Astrocyte (in vitro differentiated cells and primary cell): ENCODE measurements at regions not wholly inside any gene's neighbourhood (a gene's known extent, or its start where the extent isn't known, plus 50 kb on each side); places are given as distances from the start of the nearest gene placed in this dataset.

Source experiments
- DNase-seq: peaks from one replicate; pipeline ENCODE4 v3.0.0-alpha.2; 2010; ENCODE audit warnings: low read depth
- FAIRE-seq: peaks from 2 replicates; lab custom pipeline; 2011; peaks lifted over from hg19 to GRCh38; lab: Jason Lieb, UNC
- H2AFZ ChIP-seq: 2 replicates; pipeline ENCODE4 v1.6.0; 2012; ENCODE audit warnings: low read depth, low read length, inconsistent platforms
- H3K27ac ChIP-seq: 2 replicates; pipeline ENCODE4 v1.5.1; 2011; ENCODE audit warnings: low read depth, low read length, inconsistent platforms
- H3K27me3 ChIP-seq: 2 replicates; pipeline ENCODE4 v1.6.0; 2011; ENCODE audit warnings: low read length, inconsistent platforms; ENCODE audit not compliant: insufficient read depth
- H3K36me3 ChIP-seq: 2 replicates; pipeline ENCODE4 v1.5.1; 2011; ENCODE audit warnings: low read length, inconsistent platforms; ENCODE audit not compliant: insufficient read depth
- H3K4me1 ChIP-seq: 2 replicates; pipeline ENCODE4 v1.5.1; 2011; ENCODE audit warnings: low read length, inconsistent platforms; ENCODE audit not compliant: insufficient read depth
- H3K4me2 ChIP-seq: 2 replicates; pipeline ENCODE4 v1.6.0; 2012; ENCODE audit warnings: low read length, inconsistent platforms
- H3K4me3 ChIP-seq: 2 replicates; pipeline ENCODE4 v1.5.1; 2011; ENCODE audit warnings: low read depth, mild to moderate bottlenecking, low read length, inconsistent platforms; ENCODE audit not compliant: insufficient read depth
- H3K79me2 ChIP-seq: 2 replicates; pipeline ENCODE4 v1.6.0; 2012; ENCODE audit warnings: mild to moderate bottlenecking, low read length, inconsistent platforms; ENCODE audit not compliant: insufficient read depth
- H3K9ac ChIP-seq: 2 replicates; pipeline ENCODE4 v1.6.0; 2012; ENCODE audit warnings: mild to moderate bottlenecking, low read length, inconsistent platforms
- H3K9me3 ChIP-seq: 2 replicates; pipeline ENCODE4 v1.5.1; 2012; ENCODE audit warnings: low read depth, mild to moderate bottlenecking, low read length, inconsistent platforms; ENCODE audit not compliant: insufficient read depth
- H4K20me1 ChIP-seq: 2 replicates; pipeline ENCODE4 v1.6.0; 2012; ENCODE audit warnings: low read length, inconsistent platforms; ENCODE audit not compliant: insufficient read depth
- H3K27ac Mint-ChIP-seq: one replicate; pipeline ENCODE4 v1.8.0; 2021; ENCODE audit warnings: mild to moderate bottlenecking, mixed read lengths; ENCODE audit not compliant: unreplicated experiment
- H3K27me3 Mint-ChIP-seq: one replicate; pipeline ENCODE4 v1.8.0; 2021; ENCODE audit warnings: low read depth, mixed read lengths; ENCODE audit not compliant: unreplicated experiment
- H3K36me3 Mint-ChIP-seq: one replicate; pipeline ENCODE4 v1.8.0; 2021; ENCODE audit warnings: low read depth, mixed read lengths; ENCODE audit not compliant: unreplicated experiment
- H3K4me1 Mint-ChIP-seq: one replicate; pipeline ENCODE4 v1.8.0; 2021; ENCODE audit warnings: low read depth, mixed read lengths; ENCODE audit not compliant: unreplicated experiment
- H3K4me3 Mint-ChIP-seq: one replicate; pipeline ENCODE4 v1.8.0; 2021; ENCODE audit warnings: mild to moderate bottlenecking, moderate library complexity, mixed read lengths; ENCODE audit not compliant: unreplicated experiment
- H3K9me3 Mint-ChIP-seq: one replicate; pipeline ENCODE4 v1.8.0; 2021; ENCODE audit warnings: mild to moderate bottlenecking, mixed read lengths; ENCODE audit not compliant: unreplicated experiment
- EZH2 ChIP-seq: IDR thresholded peaks from 2 replicates; pipeline ENCODE4 v1.6.1; 2012; ENCODE audit warnings: mild to moderate bottlenecking, low read length, inconsistent platforms; ENCODE audit not compliant: insufficient read depth
- TF ChIP-seq, protein P1 (sequence below): IDR thresholded peaks from 2 replicates; pipeline ENCODE4 v1.5.1; 2011; ENCODE audit warnings: low read depth, mild to moderate bottlenecking, inconsistent platforms, low read length, moderate library complexity; ENCODE audit not compliant: insufficient read depth

DNA sequence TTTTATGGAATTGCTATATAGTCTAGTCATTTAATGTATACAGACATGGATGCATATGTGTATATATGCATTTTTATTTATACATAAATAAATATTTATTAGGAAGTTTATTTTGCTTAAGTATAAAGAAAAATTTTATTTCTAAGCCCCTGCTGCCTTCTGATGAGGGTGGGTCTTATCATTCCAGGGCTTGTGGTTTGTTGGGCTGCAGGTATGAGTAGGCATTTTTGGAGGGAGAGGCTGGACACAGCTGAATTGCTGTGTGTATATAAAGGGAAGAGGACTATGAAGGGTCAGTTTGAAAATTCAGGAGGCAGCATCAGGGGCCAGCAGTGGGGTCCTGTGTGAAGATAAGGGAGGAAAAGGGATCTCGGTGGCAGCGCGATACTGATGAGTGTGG is 189.4 kb downstream of the TMEM182 start:
- Histone ChIP-seq H3K4me3 (no peak overlapping the region), H3K36me3 (no peaks in the 10 kb centered on the region), H3K9ac (no peak overlapping the region), H2AFZ (no peak overlapping the region), H4K20me1 (no peaks in the 10 kb centered on the region), H3K79me2 (no peaks in the 10 kb centered on the region), H3K9me3 (no peaks in the 10 kb centered on the region), H3K4me2 (no peak overlapping the region), H3K4me1 (no peaks in the 10 kb centered on the region), H3K27ac (no peak overlapping the region), H3K27me3 (no peaks in the 10 kb centered on the region)
- no peaks in the 10 kb centered on the region for H3K4me1 Mint-ChIP-seq
- H3K27ac Mint-ChIP-seq, result no peak overlapping the region
- TF ChIP-seq, protein P1, sequence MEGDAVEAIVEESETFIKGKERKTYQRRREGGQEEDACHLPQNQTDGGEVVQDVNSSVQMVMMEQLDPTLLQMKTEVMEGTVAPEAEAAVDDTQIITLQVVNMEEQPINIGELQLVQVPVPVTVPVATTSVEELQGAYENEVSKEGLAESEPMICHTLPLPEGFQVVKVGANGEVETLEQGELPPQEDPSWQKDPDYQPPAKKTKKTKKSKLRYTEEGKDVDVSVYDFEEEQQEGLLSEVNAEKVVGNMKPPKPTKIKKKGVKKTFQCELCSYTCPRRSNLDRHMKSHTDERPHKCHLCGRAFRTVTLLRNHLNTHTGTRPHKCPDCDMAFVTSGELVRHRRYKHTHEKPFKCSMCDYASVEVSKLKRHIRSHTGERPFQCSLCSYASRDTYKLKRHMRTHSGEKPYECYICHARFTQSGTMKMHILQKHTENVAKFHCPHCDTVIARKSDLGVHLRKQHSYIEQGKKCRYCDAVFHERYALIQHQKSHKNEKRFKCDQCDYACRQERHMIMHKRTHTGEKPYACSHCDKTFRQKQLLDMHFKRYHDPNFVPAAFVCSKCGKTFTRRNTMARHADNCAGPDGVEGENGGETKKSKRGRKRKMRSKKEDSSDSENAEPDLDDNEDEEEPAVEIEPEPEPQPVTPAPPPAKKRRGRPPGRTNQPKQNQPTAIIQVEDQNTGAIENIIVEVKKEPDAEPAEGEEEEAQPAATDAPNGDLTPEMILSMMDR, result no peak
- no peak for TF ChIP-seq EZH2
- H3K36me3 Mint-ChIP-seq, result no peaks in the 10 kb centered on the region
- H3K27me3 Mint-ChIP-seq, result no peaks in the 10 kb centered on the region
- DNase-seq (no peak), FAIRE-seq (no peak)
- no peak overlapping the region for H3K4me3 Mint-ChIP-seq
- no peaks in the 10 kb centered on the region for H3K9me3 Mint-ChIP-seq

DNA sequence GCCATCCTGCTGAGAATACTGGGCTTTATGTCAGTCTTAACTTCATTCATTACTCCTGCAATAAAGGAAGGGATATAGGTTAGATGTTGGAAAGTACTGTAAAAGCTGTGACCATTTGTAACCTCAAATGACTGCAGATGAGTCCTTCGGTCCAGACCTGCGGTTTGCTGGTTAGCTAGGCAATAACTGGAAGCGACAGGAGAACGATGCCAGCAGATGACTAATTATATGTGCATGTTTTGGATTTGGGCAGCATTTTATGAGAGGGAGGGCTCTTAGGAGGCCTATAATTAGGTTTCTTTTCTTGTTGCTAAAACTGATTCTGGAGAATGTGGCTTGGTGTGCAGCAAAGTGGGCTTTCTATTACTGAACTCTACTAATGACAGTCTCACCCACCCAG is 205.6 kb downstream of the TMEM182 start:
- TF ChIP-seq, protein P1, result no peak
- TF ChIP-seq EZH2, result no peak
- Histone ChIP-seq H3K4me3 (no peak overlapping the region), H3K27ac (peak overlapping the region; percentile 13), H3K27me3 (no peaks in the 10 kb centered on the region), H3K4me2 (peak overlapping the region; percentile 42), H3K79me2 (no peaks in the 10 kb centered on the region), H2AFZ (no peak overlapping the region), H4K20me1 (no peaks in the 10 kb centered on the region), H3K9ac (no peak overlapping the region), H3K9me3 (no peaks in the 10 kb centered on the region), H3K4me1 (peaks cover 12% of the 10 kb centered on the region), H3K36me3 (no peaks in the 10 kb centered on the region)
- no peaks in the 10 kb centered on the region for H3K9me3 Mint-ChIP-seq
- H3K27ac Mint-ChIP-seq, result no peak overlapping the region
- no peak overlapping the region for H3K4me3 Mint-ChIP-seq
- no peaks in the 10 kb centered on the region for H3K27me3 Mint-ChIP-seq
- DNase-seq (peak; percentile 87), FAIRE-seq (no peak)
- peaks cover 2% of the 10 kb centered on the region for H3K4me1 Mint-ChIP-seq
- no peaks in the 10 kb centered on the region for H3K36me3 Mint-ChIP-seq

DNA sequence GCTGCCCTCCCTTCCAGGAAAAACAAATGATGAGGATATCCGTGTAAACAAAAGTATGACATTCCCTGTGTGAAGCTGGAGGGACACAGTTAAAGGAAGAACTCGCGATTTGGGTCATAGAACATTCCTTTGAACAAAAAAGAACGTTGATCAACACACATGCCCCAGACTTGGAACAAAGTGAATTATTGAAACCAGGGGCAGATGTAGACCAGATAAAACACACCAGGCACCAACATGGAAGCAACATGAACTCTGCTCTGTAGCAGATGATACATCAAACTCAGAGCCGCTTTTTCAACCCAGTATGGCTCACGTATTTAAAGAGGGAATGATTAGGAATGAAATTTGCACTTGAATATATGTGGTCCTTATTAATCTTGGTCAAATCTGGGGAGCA is 206.5 kb downstream of the TMEM182 start:
- Histone ChIP-seq H2AFZ (no peak overlapping the region), H3K4me1 (peaks cover 12% of the 10 kb centered on the region), H3K36me3 (no peaks in the 10 kb centered on the region), H4K20me1 (no peaks in the 10 kb centered on the region), H3K9ac (no peak overlapping the region), H3K79me2 (no peaks in the 10 kb centered on the region), H3K27ac (no peak overlapping the region), H3K9me3 (no peaks in the 10 kb centered on the region), H3K4me3 (no peak overlapping the region), H3K4me2 (no peak overlapping the region), H3K27me3 (no peaks in the 10 kb centered on the region)
- H3K27me3 Mint-ChIP-seq, result no peaks in the 10 kb centered on the region
- H3K4me3 Mint-ChIP-seq, result no peak overlapping the region
- H3K4me1 Mint-ChIP-seq, result peaks cover 2% of the 10 kb centered on the region
- FAIRE-seq, result no peak
- TF ChIP-seq, protein P1, result no peak
- no peak for TF ChIP-seq EZH2
- H3K36me3 Mint-ChIP-seq, result no peaks in the 10 kb centered on the region
- H3K27ac Mint-ChIP-seq, result no peak overlapping the region
- no peaks in the 10 kb centered on the region for H3K9me3 Mint-ChIP-seq
- no peak for DNase-seq
